ENCODE measurements at regions not wholly inside any gene's neighbourhood (a gene's known extent, or its start where the extent isn't known, plus 50 kb on each side); places are given as distances from the start of the nearest gene placed in this dataset.
"Not testable (repeated sequence)": the region's sequence is repeated elsewhere in the genome, so short reads cannot be mapped to it uniquely, and the experiment has no call there.

DNA sequence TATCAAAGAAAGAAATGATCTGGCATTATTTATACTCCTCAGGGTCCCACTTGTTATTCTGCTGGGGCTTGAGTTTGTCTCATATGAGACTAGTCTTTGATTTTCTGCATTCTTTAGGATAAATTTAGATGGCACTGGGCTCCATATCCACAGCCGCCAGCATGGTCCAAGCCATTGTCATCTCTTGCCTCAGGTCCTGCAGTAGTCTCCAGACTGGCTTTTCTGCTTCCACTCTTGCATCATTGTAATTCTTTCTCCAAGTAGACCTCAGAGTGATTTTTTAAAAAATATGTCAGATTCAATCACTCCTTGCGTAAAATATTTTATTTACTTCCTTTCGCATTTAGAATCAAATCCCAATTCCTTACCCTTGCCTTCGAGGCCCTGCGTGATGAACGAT is 50.4 kb upstream of the ST3GAL6 start:
- CTCF ChIA-PET = no interaction called here
- intact Hi-C loops (cut with micrococcal nuclease; ENCODE audit: unreplicated experiment) = no loop called here

DNA sequence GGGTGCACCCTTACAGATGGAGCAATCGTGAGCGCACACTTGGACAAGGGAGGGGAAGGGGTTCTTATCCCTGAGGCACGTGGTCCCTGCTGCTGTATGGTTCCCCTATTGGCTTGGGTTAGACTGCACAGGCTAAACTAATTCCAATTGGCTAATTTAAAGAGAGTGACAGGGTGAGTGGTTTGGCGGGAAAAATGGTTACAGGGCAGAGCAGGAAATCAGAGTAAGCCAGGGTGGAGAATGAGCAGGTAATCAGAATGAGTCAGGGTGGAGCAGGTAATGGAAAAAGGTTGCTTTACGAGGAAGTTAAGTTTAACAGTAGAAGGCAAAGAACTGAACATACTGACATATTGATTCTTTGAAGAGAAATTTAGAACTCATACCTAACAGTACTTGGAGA is 49.8 kb upstream of the ST3GAL6 start:
- H3K9me3 ChIP-seq (ENCODE audit: low read depth, low read length, poor library complexity, severe bottlenecking); POLR2A ChIA-PET (ENCODE audit: low non-redundant PET); CTCF ChIA-PET; H3K27me3 ChIP-seq (replicated peaks; ENCODE audit: insufficient read depth, low read depth, low read length, poor library complexity); BruUV-seq (replicated peaks); H3K4me3 ChIP-seq (ENCODE audit: low read depth, low read length, poor library complexity, severe bottlenecking); intact Hi-C loops (cut with micrococcal nuclease; ENCODE audit: unreplicated experiment); DNase-seq (ENCODE audit: low spot score); H3K27ac ChIP-seq (ENCODE audit: low read depth, low read length, poor library complexity, severe bottlenecking); H3K36me3 ChIP-seq (ENCODE audit: insufficient read depth, low read length, poor library complexity, severe bottlenecking): not testable (repeated sequence)
- peaks cover 17% of the 10 kb centered on the region for H3K4me1 ChIP-seq (ENCODE audit: insufficient read depth, low read length, poor library complexity, severe bottlenecking)

More for the DNA sequence above, 50.4 kb upstream of the ST3GAL6 start:
- BruUV-seq (replicated peaks) = no TSS peak
- TF ChIP-seq CTCF (conservative IDR thresholded peaks at IDR 0.05; ENCODE audit: low read depth, low read length) = no peak
- TF ChIP-seq EZH2 (IDR thresholded peaks at IDR 0.05; ENCODE audit: borderline replicate concordance, low read depth, low read length, poor library complexity, severe bottlenecking) = no peak
- DNase-seq (ENCODE audit: low spot score) = no peak
- H3K36me3 ChIP-seq (ENCODE audit: insufficient read depth, low read length, poor library complexity, severe bottlenecking) = no peaks in the 10 kb centered on the region
- H3K4me1 ChIP-seq (ENCODE audit: insufficient read depth, low read length, poor library complexity, severe bottlenecking) = peaks cover 23% of the 10 kb centered on the region
- no peaks in the 10 kb centered on the region for H3K9me3 ChIP-seq (ENCODE audit: low read depth, low read length, poor library complexity, severe bottlenecking)
- no peak overlapping the region for H3K27ac ChIP-seq (ENCODE audit: low read depth, low read length, poor library complexity, severe bottlenecking)
- H3K27me3 ChIP-seq (replicated peaks; ENCODE audit: insufficient read depth, low read depth, low read length, poor library complexity) = no peaks in the 10 kb centered on the region
- POLR2A ChIA-PET (ENCODE audit: low non-redundant PET) = no interaction called here
- no peak overlapping the region for H3K4me3 ChIP-seq (ENCODE audit: low read depth, low read length, poor library complexity, severe bottlenecking)
